OCI-LY3 (cell line): ENCODE measurements at regions not wholly inside any gene's neighbourhood (a gene's known extent, or its start where the extent isn't known, plus 50 kb on each side); places are given as distances from the start of the nearest gene placed in this dataset.

Experiments
- CTCF ChIP-seq: fragments of 200-600, 300-600 bp; sonication (generic); IDR thresholded peaks from 2 replicates; pipeline ENCODE4 v1.5.1; 2014; ENCODE audit warnings: antibody characterized with exemption, low read length, low read depth
- EZH2phosphoT487 ChIP-seq: fragments of 200-600 bp; shearing (Covaris generic); IDR thresholded peaks from 2 replicates; pipeline ENCODE4 v1.6.1; 2018; ENCODE audit warnings: antibody characterized with exemption, mixed run types, low read depth

GRCh38 chr7:49611951-49612350 is 161.5 kb upstream of the VWC2 start:
- TF ChIP-seq CTCF (no peak), EZH2phosphoT487 (no peak)
